IMR-90 (cell line): ENCODE measurements at regions not wholly inside any gene's neighbourhood (a gene's known extent, or its start where the extent isn't known, plus 50 kb on each side); places are given as distances from the start of the nearest gene placed in this dataset.

Experiments
- MAZ ChIP-seq: IDR thresholded peaks from 2 replicates; pipeline ENCODE4 v1.6.1; 2012; ENCODE audit warnings: low read depth, mild to moderate bottlenecking, low read length, improper control_type of control experiment, moderate library complexity, borderline replicate concordance
- POLR2A ChIP-seq: IDR thresholded peaks from 2 replicates; pipeline ENCODE4 v1.6.1; 2012; ENCODE audit warnings: mild to moderate bottlenecking, low read depth, low read length
- RFX5 ChIP-seq: IDR thresholded peaks from 2 replicates; pipeline ENCODE4 v1.8.0; 2012; ENCODE audit warnings: low read depth, mild to moderate bottlenecking, low read length, moderate library complexity
- TF ChIP-seq, protein P1 (sequence below): conservative IDR thresholded peaks from 2 replicates; pipeline ENCODE4 v1.5.1; 2012; ENCODE audit warnings: mild to moderate bottlenecking, low read depth, low read length, improper control_type of control experiment

DNA sequence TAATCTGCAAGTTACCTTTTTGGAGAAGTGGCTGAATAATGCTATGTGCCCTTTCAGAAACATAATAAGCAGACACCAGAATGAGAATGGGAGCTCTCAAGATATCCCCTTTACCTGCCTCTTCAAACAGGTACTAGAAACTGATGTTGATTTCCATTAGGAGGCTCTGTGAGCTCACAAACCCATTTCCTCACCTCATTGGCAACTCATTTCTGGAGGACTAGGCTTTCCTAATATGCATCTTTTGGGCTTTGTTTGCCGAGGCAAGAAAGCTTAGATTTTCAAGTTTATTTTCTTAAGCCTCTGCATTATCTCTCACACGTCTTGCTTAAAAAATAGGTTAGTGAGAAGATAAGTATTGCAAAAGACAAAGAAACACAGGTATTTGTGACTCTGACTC, 313.1 kb upstream of the IRS4 start:
- TF ChIP-seq, protein P1, sequence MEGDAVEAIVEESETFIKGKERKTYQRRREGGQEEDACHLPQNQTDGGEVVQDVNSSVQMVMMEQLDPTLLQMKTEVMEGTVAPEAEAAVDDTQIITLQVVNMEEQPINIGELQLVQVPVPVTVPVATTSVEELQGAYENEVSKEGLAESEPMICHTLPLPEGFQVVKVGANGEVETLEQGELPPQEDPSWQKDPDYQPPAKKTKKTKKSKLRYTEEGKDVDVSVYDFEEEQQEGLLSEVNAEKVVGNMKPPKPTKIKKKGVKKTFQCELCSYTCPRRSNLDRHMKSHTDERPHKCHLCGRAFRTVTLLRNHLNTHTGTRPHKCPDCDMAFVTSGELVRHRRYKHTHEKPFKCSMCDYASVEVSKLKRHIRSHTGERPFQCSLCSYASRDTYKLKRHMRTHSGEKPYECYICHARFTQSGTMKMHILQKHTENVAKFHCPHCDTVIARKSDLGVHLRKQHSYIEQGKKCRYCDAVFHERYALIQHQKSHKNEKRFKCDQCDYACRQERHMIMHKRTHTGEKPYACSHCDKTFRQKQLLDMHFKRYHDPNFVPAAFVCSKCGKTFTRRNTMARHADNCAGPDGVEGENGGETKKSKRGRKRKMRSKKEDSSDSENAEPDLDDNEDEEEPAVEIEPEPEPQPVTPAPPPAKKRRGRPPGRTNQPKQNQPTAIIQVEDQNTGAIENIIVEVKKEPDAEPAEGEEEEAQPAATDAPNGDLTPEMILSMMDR, result no peak
- TF ChIP-seq POLR2A, result no peak
- no peak for TF ChIP-seq MAZ
- no peak for TF ChIP-seq RFX5
